ENCODE measurements at regions not wholly inside any gene's neighbourhood (a gene's known extent, or its start where the extent isn't known, plus 50 kb on each side); places are given as distances from the start of the nearest gene placed in this dataset.
"Not testable (repeated sequence)": the region's sequence is repeated elsewhere in the genome, so short reads cannot be mapped to it uniquely, and the experiment has no call there.

DNA sequence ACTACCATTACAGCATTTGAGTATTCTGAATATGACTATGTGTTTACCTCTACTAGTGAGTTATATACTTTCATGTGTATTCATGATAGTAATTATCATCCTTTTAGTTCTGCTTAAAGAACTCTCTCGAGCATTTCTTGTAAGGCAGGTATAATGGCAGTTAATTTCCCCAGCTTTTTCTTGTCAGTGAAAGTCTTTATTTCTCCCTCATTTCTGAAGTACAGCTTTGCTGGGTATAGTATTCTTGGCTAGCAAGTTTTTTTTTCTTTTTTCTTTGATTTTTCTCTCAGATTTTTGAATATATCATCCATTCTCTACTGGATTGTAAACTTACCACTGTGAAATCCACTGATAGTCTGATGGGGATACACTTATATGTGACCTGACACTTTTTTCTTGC is 165.9 kb upstream of the ARHGAP5 start:
- ATAC-seq, result no peak
- TF ChIP-seq TCF4 (CRISPR knock-in tag; IDR thresholded peaks at IDR 0.05; ENCODE audit: borderline replicate concordance), result no peak
- no peak for TF ChIP-seq SNAI2 (CRISPR knock-in tag; IDR thresholded peaks at IDR 0.05)
- no peak for TF ChIP-seq OSR1 (CRISPR knock-in tag; IDR thresholded peaks at IDR 0.05)
- TF ChIP-seq ESRRG (CRISPR knock-in tag; IDR thresholded peaks at IDR 0.05), result no peak
- TF ChIP-seq ZNF70 (CRISPR knock-in tag; IDR thresholded peaks at IDR 0.05), result no peak
- no peak for TF ChIP-seq ARNTL (CRISPR knock-in tag; IDR thresholded peaks at IDR 0.05; ENCODE audit: borderline replicate concordance, low read depth)
- TF ChIP-seq GLIS3 (CRISPR knock-in tag; IDR thresholded peaks at IDR 0.05), result no peak
- TF ChIP-seq ZC3H10 (CRISPR knock-in tag; IDR thresholded peaks at IDR 0.05), result no peak
- TF ChIP-seq CSDC2 (CRISPR knock-in tag; IDR thresholded peaks at IDR 0.05), result no peak
- no peak for TF ChIP-seq ZNF565 (CRISPR knock-in tag; conservative IDR thresholded peaks at IDR 0.05; ENCODE audit: low read depth)
- TF ChIP-seq ZFP30 (CRISPR knock-in tag; IDR thresholded peaks at IDR 0.05), result no peak
- TF ChIP-seq, protein P1, sequence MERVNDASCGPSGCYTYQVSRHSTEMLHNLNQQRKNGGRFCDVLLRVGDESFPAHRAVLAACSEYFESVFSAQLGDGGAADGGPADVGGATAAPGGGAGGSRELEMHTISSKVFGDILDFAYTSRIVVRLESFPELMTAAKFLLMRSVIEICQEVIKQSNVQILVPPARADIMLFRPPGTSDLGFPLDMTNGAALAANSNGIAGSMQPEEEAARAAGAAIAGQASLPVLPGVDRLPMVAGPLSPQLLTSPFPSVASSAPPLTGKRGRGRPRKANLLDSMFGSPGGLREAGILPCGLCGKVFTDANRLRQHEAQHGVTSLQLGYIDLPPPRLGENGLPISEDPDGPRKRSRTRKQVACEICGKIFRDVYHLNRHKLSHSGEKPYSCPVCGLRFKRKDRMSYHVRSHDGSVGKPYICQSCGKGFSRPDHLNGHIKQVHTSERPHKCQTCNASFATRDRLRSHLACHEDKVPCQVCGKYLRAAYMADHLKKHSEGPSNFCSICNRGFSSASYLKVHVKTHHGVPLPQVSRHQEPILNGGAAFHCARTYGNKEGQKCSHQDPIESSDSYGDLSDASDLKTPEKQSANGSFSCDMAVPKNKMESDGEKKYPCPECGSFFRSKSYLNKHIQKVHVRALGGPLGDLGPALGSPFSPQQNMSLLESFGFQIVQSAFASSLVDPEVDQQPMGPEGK (CRISPR knock-in tag; IDR thresholded peaks at IDR 0.05; ENCODE audit: borderline replicate concordance), result no peak
- no peak for TF ChIP-seq ZNF8 (CRISPR knock-in tag; IDR thresholded peaks at IDR 0.05)
- TF ChIP-seq, protein P2, sequence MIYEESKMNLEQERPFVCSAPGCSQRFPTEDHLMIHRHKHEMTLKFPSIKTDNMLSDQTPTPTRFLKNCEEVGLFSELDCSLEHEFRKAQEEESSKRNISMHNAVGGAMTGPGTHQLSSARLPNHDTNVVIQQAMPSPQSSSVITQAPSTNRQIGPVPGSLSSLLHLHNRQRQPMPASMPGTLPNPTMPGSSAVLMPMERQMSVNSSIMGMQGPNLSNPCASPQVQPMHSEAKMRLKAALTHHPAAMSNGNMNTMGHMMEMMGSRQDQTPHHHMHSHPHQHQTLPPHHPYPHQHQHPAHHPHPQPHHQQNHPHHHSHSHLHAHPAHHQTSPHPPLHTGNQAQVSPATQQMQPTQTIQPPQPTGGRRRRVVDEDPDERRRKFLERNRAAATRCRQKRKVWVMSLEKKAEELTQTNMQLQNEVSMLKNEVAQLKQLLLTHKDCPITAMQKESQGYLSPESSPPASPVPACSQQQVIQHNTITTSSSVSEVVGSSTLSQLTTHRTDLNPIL (CRISPR knock-in tag; IDR thresholded peaks at IDR 0.05; ENCODE audit: low read depth), result no peak
- TF ChIP-seq TOX (CRISPR knock-in tag; IDR thresholded peaks at IDR 0.05; ENCODE audit: borderline replicate concordance), result no peak
- TF ChIP-seq, protein P3, sequence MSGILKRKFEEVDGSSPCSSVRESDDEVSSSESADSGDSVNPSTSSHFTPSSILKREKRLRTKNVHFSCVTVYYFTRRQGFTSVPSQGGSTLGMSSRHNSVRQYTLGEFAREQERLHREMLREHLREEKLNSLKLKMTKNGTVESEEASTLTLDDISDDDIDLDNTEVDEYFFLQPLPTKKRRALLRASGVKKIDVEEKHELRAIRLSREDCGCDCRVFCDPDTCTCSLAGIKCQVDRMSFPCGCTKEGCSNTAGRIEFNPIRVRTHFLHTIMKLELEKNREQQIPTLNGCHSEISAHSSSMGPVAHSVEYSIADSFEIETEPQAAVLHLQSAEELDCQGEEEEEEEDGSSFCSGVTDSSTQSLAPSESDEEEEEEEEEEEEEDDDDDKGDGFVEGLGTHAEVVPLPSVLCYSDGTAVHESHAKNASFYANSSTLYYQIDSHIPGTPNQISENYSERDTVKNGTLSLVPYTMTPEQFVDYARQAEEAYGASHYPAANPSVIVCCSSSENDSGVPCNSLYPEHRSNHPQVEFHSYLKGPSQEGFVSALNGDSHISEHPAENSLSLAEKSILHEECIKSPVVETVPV (CRISPR knock-in tag; IDR thresholded peaks at IDR 0.05), result no peak
- TF ChIP-seq POU6F1 (CRISPR knock-in tag; IDR thresholded peaks at IDR 0.05; ENCODE audit: borderline replicate concordance, low read depth), result no peak

- TF ChIP-seq, protein P2 (CRISPR knock-in tag; IDR thresholded peaks at IDR 0.05; ENCODE audit: low read depth), result no peak
- TF ChIP-seq BACH2 (CRISPR knock-in tag; IDR thresholded peaks at IDR 0.05; ENCODE audit: borderline replicate concordance) (no peak), ZNF70 (CRISPR knock-in tag; IDR thresholded peaks at IDR 0.05) (no peak), TOX (CRISPR knock-in tag; IDR thresholded peaks at IDR 0.05; ENCODE audit: borderline replicate concordance) (no peak), ZNF565 (CRISPR knock-in tag; conservative IDR thresholded peaks at IDR 0.05; ENCODE audit: low read depth) (no peak), ESRRG (CRISPR knock-in tag; IDR thresholded peaks at IDR 0.05) (no peak), OSR1 (CRISPR knock-in tag; IDR thresholded peaks at IDR 0.05) (no peak), GLIS3 (CRISPR knock-in tag; IDR thresholded peaks at IDR 0.05) (no peak), ZNF8 (CRISPR knock-in tag; IDR thresholded peaks at IDR 0.05) (no peak), SNAI2 (CRISPR knock-in tag; IDR thresholded peaks at IDR 0.05) (no peak)
- TF ChIP-seq, protein P3 (CRISPR knock-in tag; IDR thresholded peaks at IDR 0.05), result no peak
Observed at GRCh38 chr14:31913370-31913769, 163.7 kb upstream of the ARHGAP5 start.

GRCh38 chr14:31918289-31918688 is 158.8 kb upstream of the ARHGAP5 start:
- ATAC-seq, result not testable (repeated sequence)

More at GRCh38 chr14:31913370-31913769, 163.7 kb upstream of the ARHGAP5 start:
- ATAC-seq, result no peak

DNA sequence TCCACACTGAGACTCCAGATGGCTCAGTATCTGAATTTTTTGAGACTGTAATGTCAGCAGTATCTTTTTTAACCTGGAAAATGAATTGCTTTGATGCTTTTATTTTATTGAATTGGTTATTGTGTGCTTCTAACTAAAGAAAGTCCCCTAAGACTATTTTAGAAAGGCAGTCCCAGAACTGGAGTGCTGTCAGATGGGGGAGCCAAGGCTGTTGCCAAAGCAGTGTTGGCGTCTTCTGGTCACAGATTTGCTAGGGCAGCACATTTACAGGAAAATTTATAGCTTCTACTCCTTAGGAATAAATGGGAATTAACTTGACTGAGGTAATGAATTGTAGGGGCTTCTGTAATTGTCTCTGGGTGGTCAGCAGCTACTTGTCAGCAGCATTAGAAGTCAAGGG is 157.1 kb upstream of the ARHGAP5 start:
- TF ChIP-seq TCF4 (CRISPR knock-in tag; IDR thresholded peaks at IDR 0.05; ENCODE audit: borderline replicate concordance) (no peak), ESRRG (CRISPR knock-in tag; IDR thresholded peaks at IDR 0.05) (no peak), GLIS3 (CRISPR knock-in tag; IDR thresholded peaks at IDR 0.05) (no peak), SNAI2 (CRISPR knock-in tag; IDR thresholded peaks at IDR 0.05) (no peak), ZFP30 (CRISPR knock-in tag; IDR thresholded peaks at IDR 0.05) (no peak), OSR1 (CRISPR knock-in tag; IDR thresholded peaks at IDR 0.05) (no peak), PPARA (CRISPR knock-in tag; IDR thresholded peaks at IDR 0.05; ENCODE audit: borderline replicate concordance) (no peak), CSDC2 (CRISPR knock-in tag; IDR thresholded peaks at IDR 0.05) (no peak)
- ATAC-seq, result no peak
